LHCN-M2 (cell line): ENCODE measurements at regions not wholly inside any gene's neighbourhood (a gene's known extent, or its start where the extent isn't known, plus 50 kb on each side); places are given as distances from the start of the nearest gene placed in this dataset.
"Not testable (repeated sequence)": the region's sequence is repeated elsewhere in the genome, so short reads cannot be mapped to it uniquely, and the experiment has no call there.

Experiments
- DNase-seq: peaks from one replicate; pipeline ENCODE4 v3.0.0-alpha.2; 2012; ENCODE audit warnings: low read depth

DNA sequence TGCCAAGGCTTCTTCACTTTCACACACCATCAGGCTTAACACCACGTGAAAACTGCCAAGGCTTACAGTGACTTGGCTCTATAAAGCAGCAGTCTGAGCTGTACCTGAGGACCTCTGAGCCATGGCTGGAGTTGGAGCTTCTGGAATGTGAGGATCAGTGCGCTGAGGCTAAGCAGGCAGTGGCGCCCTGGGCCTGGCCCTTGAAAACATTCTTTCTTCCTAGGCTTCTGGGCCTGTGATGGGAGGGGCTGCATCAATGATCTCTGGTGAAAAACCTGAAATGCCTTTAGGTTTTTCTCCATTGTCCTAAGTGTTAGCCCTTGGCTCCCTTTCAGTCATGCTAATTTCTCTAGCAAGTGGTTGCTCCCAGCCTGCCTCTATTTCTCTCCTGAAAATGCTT, 192.5 kb upstream of the PCDH20 start:
- DNase-seq = no peak

DNA sequence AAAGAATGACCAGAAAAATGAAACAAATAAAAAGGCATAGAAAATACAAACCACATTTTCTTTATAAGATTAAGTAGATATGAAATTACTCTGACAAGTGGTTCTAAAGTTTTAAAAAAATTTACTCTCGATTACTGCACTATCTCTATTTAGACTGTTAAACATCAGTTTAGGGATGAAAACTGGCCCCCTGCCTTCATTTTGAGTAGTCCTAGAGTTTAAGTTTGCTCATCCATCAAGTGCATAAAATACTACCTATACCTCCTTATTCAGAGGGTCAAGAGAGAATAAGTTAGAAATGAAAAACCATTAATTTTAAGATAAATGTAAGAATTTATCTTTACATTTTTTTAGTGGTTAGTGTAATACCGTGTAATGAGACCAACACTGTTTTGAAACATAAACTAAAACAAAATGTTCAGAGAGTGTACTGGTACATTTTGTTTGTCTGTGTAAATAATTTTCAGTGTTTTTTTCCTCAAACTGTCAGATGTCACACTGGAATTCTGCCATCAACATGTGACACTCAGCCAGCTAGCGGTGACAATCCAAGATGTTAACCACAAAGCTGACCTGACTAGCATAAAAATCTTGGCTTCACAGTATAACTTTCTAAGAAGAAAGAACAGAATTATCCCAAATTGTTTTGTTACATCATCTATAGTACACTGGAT, 184.8 kb upstream of the PCDH20 start:
- no peak for DNase-seq

DNA sequence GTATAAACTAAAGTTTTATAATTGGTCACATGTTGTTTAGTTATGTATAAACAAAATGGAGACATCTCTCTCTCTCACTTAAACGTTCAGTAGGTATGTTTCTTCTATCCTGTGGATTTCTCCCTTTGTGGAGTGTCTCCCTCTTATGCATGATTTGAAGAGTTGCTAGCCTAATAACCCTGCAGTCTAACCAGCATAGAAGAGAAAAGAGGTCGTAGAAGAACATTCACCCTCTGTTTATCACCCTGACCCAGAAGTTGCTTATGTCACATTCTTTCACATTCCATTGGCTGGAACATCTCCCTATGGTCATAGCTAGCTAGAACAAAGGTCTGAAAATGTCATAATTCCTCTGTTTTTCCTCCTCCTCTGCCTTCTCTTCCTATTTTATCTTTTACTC, 176.8 kb upstream of the PCDH20 start:
- DNase-seq = no peak

DNA sequence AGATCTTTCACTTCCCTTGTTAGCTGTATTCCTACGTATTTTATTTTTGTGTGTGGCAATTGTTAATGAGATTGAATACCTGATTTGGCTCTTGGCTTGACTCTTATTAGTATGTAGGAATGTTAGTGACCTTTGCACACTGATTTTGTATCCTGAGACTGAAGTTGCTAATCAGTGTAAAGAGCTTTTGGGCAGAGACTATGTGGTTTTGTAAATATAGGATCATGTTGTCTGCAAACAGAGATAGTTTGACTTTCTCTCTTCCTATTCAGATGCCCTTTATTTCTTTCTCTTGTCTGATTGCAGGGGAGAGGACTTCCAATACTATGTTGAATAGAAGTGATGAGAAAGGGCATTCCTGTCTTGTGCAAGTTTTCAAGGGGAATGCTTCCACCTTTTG, 160.3 kb upstream of the PCDH20 start:
- DNase-seq = no peak

DNA sequence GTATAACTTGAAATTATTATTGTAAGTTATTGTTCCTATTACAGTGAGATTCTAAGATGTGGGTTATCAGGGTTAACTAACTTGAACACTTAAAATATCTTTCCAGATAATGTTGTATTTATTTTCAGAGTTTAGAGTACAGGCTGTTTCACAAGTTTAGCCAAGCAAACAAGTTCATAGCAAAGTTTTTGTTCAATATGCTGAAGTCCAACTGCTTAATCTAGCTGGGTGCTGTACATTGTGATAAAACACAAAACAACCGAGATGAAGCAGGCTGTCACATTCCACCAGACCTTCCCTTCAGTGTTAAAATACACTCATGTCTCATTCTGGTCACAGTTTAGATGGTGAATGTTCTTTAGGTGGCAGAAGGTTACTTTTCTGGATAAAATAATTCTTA, 148.0 kb upstream of the PCDH20 start:
- no peak for DNase-seq

DNA sequence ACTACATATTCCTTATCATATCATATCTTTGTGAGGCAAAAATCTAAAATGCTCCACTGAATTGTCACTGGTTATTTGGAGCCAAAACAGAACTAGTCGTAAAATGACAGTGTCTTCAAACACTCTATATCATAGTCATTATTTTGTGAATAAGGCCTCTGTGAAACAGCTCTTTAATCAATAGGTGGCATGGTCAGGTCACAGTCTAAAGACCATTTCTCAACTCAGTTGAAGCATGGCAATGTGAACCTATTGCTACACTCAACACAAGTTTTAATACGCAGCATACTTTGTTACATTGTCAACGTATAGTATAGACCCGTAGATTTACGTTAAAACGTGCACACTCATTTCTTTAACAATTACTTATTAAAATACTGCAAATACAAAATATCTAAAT, 131.3 kb upstream of the PCDH20 start:
- no peak for DNase-seq

DNA sequence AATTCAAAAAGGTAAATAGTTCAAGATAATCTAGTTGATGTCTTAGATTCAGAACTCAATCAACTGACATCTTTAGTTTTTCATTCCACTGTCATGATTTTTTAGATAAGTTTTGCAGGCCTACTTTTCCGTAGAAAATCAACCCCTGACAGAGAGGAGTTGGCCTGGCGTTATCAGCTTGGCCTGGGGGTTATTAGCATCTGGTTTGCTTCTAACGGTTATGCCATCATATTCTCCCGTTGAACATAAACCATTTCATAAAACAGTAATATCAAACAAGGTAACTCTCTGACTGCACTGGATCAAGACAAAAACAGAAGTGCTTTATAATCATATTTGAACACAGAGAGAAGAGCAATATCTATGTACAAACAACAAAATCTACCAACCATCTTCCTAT, 130.8 kb upstream of the PCDH20 start:
- no peak for DNase-seq

DNA sequence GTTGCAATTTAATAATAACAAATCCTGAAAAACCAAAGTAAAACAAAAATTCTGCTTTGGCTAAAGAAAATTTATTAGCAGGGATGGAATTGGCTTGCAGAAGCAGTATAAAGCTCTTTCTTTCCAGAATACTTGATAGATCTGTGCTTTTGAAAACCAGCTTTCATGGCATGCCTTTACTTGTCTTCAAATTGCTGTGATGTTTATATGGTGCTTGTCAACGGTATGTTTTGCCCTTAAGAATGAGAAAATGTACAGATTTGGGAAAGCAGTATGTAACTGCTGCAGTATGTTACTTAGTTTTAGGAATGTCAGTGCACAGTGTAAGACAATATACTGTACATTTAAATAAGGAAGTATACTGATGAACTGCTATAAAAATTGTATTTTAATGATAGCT, 120.8 kb upstream of the PCDH20 start:
- no peak for DNase-seq

DNA sequence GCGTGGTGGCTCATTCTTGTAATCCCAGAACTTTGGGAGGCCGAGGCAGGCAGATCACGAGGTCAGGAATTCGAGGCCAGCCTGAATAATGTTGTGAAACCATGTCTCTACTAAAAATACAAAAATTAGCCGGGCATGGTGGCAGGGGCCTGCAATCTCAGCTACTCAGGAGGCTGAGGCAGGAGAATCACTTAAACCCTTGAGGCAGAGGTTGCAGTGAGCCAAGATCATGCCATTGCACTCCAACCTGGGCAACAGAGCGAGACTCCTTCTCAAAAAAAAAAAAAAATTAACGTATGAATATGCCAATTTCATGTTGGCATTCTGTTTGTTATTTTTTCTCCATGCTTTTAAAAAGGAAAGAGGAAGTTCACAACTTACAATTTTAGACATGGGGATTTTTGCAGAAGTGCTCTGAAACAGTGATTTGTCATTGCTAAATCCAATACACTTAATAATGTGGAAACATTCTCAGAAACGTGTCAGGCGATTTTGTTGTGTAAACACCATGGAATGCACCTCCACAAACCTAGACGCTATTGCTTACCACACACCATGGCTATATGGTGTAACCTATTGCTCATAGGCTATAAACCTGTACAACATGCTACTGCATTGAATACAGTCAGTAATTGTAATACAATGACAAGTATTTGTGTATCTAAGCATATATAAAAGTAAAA, 115.9 kb upstream of the PCDH20 start:
- no peak for DNase-seq

DNA sequence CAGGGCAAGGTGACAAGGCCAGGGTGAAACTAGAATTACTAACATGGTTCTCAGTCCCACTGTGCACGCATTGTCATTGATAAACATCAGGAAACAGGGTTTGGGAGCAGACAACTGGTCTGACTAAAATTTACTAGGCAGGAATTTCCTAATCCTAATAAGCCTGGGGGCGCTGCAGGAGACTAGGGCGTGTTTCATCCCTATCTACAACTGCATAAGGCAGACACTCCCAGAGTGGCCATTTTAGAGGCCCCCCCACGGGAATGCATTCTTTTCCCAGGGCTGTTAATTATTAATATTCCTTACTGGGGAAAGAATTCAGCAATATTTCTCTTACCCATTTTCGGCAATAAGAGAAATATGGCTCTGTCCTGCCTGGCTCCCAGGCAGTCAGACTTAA, 103.6 kb upstream of the PCDH20 start:
- DNase-seq = not testable (repeated sequence)

DNA sequence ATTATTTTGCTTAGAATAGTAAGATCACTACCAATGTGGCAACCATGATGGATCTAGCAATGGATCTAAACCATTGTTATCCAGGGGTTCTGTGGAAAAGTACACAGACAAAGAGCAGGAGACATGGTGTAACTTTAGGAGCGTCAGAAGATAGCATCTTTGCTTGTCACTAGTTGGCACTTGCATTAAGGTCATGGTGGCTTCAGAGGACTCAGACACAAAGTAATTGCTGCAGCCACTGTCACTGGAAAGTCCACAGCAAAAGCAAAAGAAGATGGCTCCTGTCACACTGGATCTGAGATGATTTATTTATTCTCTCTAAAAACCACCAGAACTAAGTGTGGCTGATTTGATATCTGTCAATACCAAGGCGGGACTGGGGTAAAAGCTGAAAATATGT, 93.3 kb upstream of the PCDH20 start:
- no peak for DNase-seq

DNA sequence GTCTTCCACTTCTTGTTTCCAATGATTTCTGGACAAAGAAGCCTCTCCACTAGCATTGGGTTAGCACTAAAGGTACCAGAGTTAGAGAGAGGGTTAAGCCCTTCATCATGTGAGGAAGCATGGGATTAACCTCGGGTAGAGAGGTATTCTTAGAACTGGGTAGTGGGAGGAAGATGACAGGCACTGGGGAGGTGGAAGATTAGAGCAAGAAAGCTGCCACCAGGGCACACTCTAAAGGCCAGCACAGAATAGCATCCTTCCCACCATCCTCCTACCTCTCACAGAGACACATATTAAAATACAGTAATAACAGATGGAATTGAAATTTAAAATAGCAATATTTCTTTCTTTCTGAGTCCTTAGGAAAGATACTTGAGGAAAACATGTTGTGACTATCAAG, 84.5 kb upstream of the PCDH20 start:
- DNase-seq = no peak

DNA sequence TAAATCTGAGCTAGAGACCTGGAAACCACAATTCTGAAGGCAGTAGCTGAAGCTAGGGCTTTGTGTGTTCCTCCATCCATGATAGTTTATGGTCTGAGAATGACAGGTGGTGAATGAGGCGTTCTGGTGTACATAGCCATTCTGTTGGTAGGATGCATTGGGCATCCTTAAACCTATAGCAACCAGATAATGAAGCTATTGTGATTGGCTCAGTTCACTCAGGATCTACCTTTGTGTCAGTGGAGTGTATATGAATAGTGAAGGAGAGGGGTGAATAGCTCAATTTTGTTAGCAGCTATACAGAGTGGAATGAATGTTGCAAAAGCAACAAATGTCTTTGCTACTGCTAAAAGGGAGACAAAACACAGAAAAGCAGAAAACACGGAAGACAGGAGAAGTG, 80.0 kb upstream of the PCDH20 start:
- DNase-seq = no peak

DNA sequence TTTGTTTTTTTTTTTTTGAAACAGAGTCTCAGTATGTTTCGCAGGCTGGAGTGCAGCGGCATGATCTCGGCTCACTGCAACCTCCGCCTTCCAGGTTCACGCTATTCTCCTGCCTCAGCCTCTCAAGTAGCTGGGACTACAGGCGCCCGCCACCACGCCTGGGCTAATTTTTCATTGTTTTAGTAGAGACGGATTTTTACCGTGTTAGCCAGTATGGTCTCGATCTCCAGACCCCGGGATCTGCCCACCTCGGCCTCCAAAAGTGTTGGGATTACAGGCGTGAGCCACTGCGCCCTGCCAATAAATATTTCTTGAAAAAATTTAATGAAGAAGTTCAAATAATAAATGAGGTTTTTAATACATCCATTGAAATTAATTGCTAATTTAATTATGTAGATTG, 77.9 kb upstream of the PCDH20 start:
- not testable (repeated sequence) for DNase-seq

DNA sequence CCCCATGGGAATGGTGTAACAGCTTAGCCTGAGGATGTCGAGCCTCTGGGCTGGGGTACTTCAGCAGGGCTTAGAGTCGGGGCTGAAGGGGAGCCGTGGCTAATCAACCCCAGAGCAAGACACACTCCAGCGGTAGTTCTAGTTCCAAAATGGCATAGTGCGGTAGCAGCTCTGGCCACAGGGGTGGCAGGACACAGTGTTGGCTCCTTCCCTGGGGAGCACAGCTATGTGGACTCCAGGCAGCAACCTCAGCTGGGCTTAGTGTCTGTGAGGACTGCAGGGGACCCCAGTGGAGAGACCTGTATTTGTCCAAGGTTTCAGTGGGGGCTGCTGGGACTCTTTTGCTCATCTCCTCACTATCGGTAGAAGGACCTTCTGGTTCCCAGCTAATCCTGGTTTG, 70.8 kb upstream of the PCDH20 start:
- DNase-seq = no peak

DNA sequence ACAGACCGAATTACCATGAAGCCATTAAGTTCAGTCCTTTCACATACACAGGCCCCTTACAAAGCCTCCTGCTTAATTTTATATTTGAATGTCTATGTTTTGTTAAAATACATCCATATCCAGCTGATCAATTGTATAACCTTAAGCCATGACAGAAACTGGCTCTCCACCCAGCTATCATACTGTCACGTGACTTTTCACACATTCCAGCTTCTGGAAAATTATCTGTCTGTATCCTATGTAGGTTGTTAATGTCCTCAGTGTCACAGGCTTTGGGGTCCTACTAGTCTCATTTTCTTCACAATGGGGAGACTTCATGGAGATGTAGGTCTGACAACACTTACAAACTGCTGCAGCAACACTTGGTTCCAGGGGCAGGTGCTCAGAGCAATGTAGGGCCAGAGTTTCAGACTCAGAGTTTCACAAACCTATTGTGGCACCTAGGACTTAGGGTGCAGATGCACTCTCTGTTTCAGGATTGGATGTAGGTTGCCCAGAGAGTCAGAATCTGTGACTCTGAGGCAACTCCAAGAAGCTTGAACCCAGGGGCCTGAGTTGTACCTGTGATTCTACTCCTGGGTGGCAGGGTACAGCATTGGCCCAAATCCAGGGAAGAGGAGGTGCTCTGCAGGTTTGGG, 69.6 kb upstream of the PCDH20 start:
- no peak for DNase-seq

DNA sequence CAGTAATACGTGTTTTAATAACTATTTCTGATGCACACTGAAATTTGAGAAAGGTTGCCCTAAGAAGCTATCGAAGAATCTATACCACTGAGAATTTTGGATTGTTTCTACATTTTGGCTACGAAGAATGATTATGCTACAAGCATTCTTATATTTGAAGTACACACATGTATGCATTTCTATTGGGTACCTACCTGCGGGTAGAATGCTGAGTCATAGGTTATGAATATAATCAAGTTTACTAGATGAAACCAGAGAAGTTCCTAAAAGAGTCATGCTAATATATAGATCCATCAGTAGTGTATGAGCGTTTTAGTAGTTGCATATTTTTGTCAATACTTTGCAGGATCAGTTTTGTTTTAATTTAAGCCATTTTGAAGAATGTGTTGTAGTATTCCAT, 62.0 kb upstream of the PCDH20 start:
- no peak for DNase-seq

DNA sequence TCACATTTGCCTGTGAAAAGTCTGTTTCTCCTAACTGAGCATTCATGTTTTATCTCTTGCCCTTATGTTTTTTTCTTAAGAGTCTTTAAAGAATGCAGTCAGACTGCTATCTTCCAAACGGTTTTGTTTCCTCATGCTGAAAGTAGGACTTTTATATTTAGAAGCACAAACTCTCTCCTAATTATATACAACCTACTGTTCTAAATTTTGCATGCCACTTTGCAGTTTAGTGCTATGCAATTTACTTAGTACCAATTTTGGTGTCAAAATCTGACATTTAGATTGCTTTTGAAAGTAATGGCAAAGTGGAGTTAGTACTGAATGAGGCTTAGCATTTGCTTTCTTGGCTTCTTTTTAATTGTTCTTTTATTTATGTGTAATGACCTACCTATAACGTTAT, 55.1 kb upstream of the PCDH20 start:
- DNase-seq = no peak

DNA sequence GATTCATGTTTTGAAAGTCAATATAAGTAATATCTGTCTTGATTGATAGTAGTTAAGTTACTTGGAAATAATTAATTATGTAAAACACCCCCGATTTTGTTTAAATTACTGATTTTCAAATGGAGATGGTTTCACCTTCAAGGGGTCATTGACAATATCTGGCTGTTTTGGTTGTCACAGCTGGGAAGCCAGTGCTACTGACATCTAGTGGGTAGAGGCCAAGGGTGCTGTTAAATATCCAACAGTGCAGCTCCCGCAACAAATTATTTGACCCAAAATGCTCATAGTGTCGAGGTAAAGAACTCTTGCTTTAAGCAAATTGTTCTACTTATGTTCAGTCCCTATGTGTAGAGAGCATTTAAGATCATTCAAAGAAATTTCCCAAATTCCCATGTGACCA, 50.6 kb upstream of the PCDH20 start:
- DNase-seq = no peak
